GM10266 (cell line): ENCODE measurements at regions not wholly inside any gene's neighbourhood (a gene's known extent, or its start where the extent isn't known, plus 50 kb on each side); places are given as distances from the start of the nearest gene placed in this dataset.

Experiments
- DNase-seq: peaks from one replicate; pipeline ENCODE4 v3.0.0; 2012; ENCODE audit errors: extremely low spot score
- CTCF ChIP-seq: IDR thresholded peaks from 2 replicates; pipeline ENCODE4 v1.5.1; 2012; ENCODE audit warnings: mild to moderate bottlenecking, low read depth; ENCODE audit not compliant: control insufficient read depth, insufficient read depth; ENCODE audit errors: missing control alignments

GRCh38 chr7:15915686-15916293 is 229.3 kb upstream of the MEOX2 start:
- TF ChIP-seq CTCF, result no peak
- no peak for DNase-seq

GRCh38 chr7:15914611-15915010 is 228.1 kb upstream of the MEOX2 start:
- TF ChIP-seq CTCF, result no peak

GRCh38 chr7:15906436-15906835 is 220.0 kb upstream of the MEOX2 start:
- no peak for TF ChIP-seq CTCF
- no peak for DNase-seq

More at GRCh38 chr7:15914611-15915010, 228.1 kb upstream of the MEOX2 start:
- DNase-seq, result no peak

GRCh38 chr7:15905251-15906040 is 219.0 kb upstream of the MEOX2 start:
- TF ChIP-seq CTCF, result no peak
- no peak for DNase-seq

- DNase-seq, result no peak
- no peak for TF ChIP-seq CTCF
Observed at GRCh38 chr7:15891151-15891881, 204.8 kb upstream of the MEOX2 start.

GRCh38 chr7:15889507-15889906 is 203.0 kb upstream of the MEOX2 start:
- no peak for TF ChIP-seq CTCF
- no peak for DNase-seq
